A673 (cell line): ENCODE measurements at regions not wholly inside any gene's neighbourhood (a gene's known extent, or its start where the extent isn't known, plus 50 kb on each side); places are given as distances from the start of the nearest gene placed in this dataset.

ENCODE experiments used
- BruUV-seq: library from RNA; stranded (reverse); fragments of 400-500 nt; replicated peaks from 2 replicates; lab custom pipeline; 2021; lab: Mats Ljungman, UMichigan
- CTCF ChIA-PET: fragments of 300-600 bp; sonication (Branson Sonifier 250); formaldehyde crosslinking; loops from one replicate; lab custom pipeline; 2022; ENCODE audit warnings: antibody characterized with exemption; lab: Charles Lee
- POLR2A ChIA-PET: fragments of 300-600 bp; sonication (Branson Sonifier 250); formaldehyde crosslinking; loops from one replicate; lab custom pipeline; 2022; ENCODE audit warnings: antibody characterized with exemption; ENCODE audit not compliant: low non-redundant PET; lab: Charles Lee
- DNase-seq: peaks from one replicate; pipeline ENCODE4 v3.0.0-alpha.2; 2015; ENCODE audit warnings: low spot score
- H3K27ac ChIP-seq: fragments of 200-600 bp; sonication (generic); 2 replicates; pipeline ENCODE4 v1.5.1; 2016; ENCODE audit warnings: mixed run types, low read depth, mild to moderate bottlenecking, mixed read lengths, antibody characterized with exemption, low read length; ENCODE audit not compliant: poor library complexity, severe bottlenecking
- H3K27me3 ChIP-seq: fragments of 200-600 bp; sonication (generic); replicated peaks from 2 replicates; pipeline ENCODE4 v1.6.1; 2017; ENCODE audit warnings: mixed run types, low read depth, mild to moderate bottlenecking, mixed read lengths, antibody characterized with exemption, low read length; ENCODE audit not compliant: insufficient read depth, poor library complexity
- H3K36me3 ChIP-seq: fragments of 200-600 bp; sonication (generic); 2 replicates; pipeline ENCODE4 v1.6.1; 2016; ENCODE audit warnings: mixed run types, mild to moderate bottlenecking, mixed read lengths, antibody characterized with exemption, low read length; ENCODE audit not compliant: insufficient read depth, poor library complexity, severe bottlenecking
- H3K4me1 ChIP-seq: fragments of 200-600 bp; sonication (generic); 2 replicates; pipeline ENCODE4 v1.6.1; 2017; ENCODE audit warnings: mixed run types, mild to moderate bottlenecking, mixed read lengths, antibody characterized with exemption, low read length; ENCODE audit not compliant: insufficient read depth, poor library complexity, severe bottlenecking
- H3K4me3 ChIP-seq: fragments of 200-600 bp; sonication (generic); 2 replicates; pipeline ENCODE4 v1.5.1; 2016; ENCODE audit warnings: low read depth, mixed run types, mild to moderate bottlenecking, mixed read lengths, low read length; ENCODE audit not compliant: poor library complexity, severe bottlenecking
- H3K9me3 ChIP-seq: fragments of 200-600 bp; sonication (generic); 2 replicates; pipeline ENCODE4 v1.6.1; 2016; ENCODE audit warnings: mixed run types, low read depth, mild to moderate bottlenecking, mixed read lengths, antibody characterized with exemption, low read length; ENCODE audit not compliant: poor library complexity, severe bottlenecking
- EZH2 ChIP-seq: fragments of 200-600 bp; sonication (generic); IDR thresholded peaks from 2 replicates; pipeline ENCODE4 v1.6.1; 2017; ENCODE audit warnings: borderline replicate concordance, low read depth, mild to moderate bottlenecking, mixed read lengths, antibody characterized with exemption, low read length; ENCODE audit not compliant: poor library complexity, severe bottlenecking
- intact Hi-C: fragments of 100-400 bp; cut with micrococcal nuclease; formaldehyde crosslinking; loops from one replicate; pipeline ENCODE4 v1.10.0; 2022; ENCODE audit not compliant: unreplicated experiment
- TF ChIP-seq, protein P1 (sequence below): fragments of 300-800, 200-600 bp; sonication (generic); conservative IDR thresholded peaks from 2 replicates; pipeline ENCODE4 v1.5.1; 2017; ENCODE audit warnings: low read depth, mild to moderate bottlenecking, antibody characterized with exemption, low read length, moderate library complexity, mixed read lengths

DNA sequence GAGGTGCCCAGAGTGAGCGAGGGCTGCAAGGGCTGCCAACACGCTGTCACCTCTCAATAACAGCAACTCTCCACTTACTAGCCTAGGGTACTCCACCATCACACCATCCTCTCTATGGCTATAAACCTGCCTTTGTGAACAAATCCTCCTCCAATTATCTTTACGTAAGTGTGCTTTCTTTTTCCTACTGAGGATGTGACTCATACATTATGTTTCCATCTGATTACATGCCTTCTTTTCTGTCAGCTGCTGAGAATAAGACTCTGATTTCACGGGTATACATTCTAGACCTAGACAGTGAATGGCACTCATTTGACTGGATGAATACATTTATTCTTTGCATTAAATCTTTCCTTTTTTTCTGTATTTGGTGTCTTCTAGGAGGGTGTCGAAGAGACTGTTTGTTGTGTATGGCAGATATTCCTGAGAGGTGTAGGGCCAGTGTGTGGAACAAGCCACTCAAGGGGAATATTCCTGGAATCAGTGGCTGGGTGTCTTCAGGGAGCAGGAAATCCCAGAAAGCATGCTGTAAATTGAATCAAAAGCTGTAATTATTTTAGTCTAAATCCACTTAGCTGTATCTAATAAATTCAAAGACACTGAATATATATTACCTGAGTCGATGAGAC is 327.3 kb upstream of the TMTC1 start:
- no peaks in the 10 kb centered on the region for H3K9me3 ChIP-seq
- H3K4me3 ChIP-seq, result no peak overlapping the region
- peaks cover 4% of the 10 kb centered on the region for H3K27me3 ChIP-seq
- peak; percentile 93 for DNase-seq
- no peak overlapping the region for H3K27ac ChIP-seq
- ChIA-PET CTCF (no interaction called here), POLR2A (interaction anchor here (0.5 to 0.6 kb wide), 2 partner anchors 12 to 34 kb away, joined by 3 read pairs; no protein-coding TSS in a partner anchor)
- no TSS peak for BruUV-seq
- no peaks in the 10 kb centered on the region for H3K36me3 ChIP-seq
- TF ChIP-seq EZH2, result no peak
- TF ChIP-seq, protein P1, sequence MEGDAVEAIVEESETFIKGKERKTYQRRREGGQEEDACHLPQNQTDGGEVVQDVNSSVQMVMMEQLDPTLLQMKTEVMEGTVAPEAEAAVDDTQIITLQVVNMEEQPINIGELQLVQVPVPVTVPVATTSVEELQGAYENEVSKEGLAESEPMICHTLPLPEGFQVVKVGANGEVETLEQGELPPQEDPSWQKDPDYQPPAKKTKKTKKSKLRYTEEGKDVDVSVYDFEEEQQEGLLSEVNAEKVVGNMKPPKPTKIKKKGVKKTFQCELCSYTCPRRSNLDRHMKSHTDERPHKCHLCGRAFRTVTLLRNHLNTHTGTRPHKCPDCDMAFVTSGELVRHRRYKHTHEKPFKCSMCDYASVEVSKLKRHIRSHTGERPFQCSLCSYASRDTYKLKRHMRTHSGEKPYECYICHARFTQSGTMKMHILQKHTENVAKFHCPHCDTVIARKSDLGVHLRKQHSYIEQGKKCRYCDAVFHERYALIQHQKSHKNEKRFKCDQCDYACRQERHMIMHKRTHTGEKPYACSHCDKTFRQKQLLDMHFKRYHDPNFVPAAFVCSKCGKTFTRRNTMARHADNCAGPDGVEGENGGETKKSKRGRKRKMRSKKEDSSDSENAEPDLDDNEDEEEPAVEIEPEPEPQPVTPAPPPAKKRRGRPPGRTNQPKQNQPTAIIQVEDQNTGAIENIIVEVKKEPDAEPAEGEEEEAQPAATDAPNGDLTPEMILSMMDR, result no peak
- intact Hi-C loops, result no loop called here
- peaks cover 14% of the 10 kb centered on the region for H3K4me1 ChIP-seq

DNA sequence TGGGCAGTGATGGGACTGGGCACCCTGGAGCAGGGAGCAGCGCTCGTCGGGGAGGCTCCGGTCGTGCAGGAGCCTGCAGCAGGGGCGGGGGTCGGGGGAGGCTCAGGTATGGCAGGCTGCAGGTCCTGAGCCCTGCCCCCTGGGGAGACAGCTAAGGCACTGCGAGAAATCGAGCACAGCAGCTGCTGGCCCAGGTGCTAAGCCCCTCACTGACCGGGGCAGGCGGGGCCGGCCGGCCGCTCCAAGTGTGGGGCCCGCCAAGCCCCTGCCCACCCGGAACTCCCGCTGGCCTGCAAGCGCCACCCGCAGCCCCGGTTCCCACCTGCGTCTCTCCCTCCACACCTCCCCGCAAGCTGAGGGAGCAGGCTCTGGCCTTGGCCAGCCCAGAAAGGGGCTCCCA is 326.8 kb upstream of the TMTC1 start:
- TF ChIP-seq EZH2, result no peak
- TF ChIP-seq, protein P1, result no peak
- Histone ChIP-seq H3K9me3 (no peaks in the 10 kb centered on the region), H3K4me1 (peaks cover 14% of the 10 kb centered on the region), H3K36me3 (no peaks in the 10 kb centered on the region), H3K4me3 (no peak overlapping the region), H3K27ac (no peak overlapping the region), H3K27me3 (peaks cover 4% of the 10 kb centered on the region)
- BruUV-seq, result no TSS peak
- POLR2A ChIA-PET, result interaction anchor here (0.5 to 0.6 kb wide), 2 partner anchors 11 to 34 kb away, joined by 3 read pairs; no protein-coding TSS in a partner anchor
- DNase-seq, result no peak
- intact Hi-C loops, result no loop called here
- CTCF ChIA-PET, result no interaction called here

DNA sequence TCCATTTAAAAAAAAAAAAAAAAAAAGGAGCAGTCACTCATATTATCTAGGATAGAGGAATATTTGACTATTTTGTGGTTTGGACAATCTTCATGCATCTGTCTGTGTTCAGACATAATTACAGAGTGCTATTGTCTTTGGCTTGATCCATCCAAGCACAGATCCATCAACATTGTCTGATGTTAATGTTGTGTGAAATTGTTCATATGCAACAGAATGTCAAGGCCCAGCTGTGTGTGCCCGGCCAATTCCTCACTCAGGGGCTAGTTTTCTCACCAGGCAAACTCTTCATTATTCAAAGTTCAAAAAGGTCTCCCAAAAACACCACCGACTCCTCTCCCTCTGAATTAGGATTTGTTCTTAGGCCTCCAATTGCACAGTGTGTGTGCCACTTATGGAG is 324.9 kb upstream of the TMTC1 start:
- Histone ChIP-seq H3K4me1 (peaks cover 14% of the 10 kb centered on the region), H3K36me3 (no peaks in the 10 kb centered on the region), H3K9me3 (no peaks in the 10 kb centered on the region), H3K27me3 (peaks cover 1% of the 10 kb centered on the region), H3K27ac (no peak overlapping the region), H3K4me3 (no peak overlapping the region)
- ChIA-PET POLR2A (no interaction called here), CTCF (no interaction called here)
- TF ChIP-seq, protein P1, result no peak
- no peak for TF ChIP-seq EZH2
- intact Hi-C loops, result no loop called here
- BruUV-seq, result no TSS peak
- no peak for DNase-seq
